GM21515 (cell line): ENCODE measurements at regions not wholly inside any gene's neighbourhood (a gene's known extent, or its start where the extent isn't known, plus 50 kb on each side); places are given as distances from the start of the nearest gene placed in this dataset.
"Not testable (repeated sequence)": the region's sequence is repeated elsewhere in the genome, so short reads cannot be mapped to it uniquely, and the experiment has no call there.

Experiments
- ATAC-seq: cut with Tn5 transposase; IDR thresholded peaks from one replicate; pipeline ENCODE4 v1.9.1; 2021; ENCODE audit not compliant: unreplicated experiment

GRCh38 chr3:25177041-25177440, 251.0 kb upstream of the RARB start:
- ATAC-seq = no peak

GRCh38 chr3:25178672-25179071, 249.4 kb upstream of the RARB start:
- ATAC-seq = no peak

- no peak for ATAC-seq
These were observed 247.0 kb upstream of the RARB start for GRCh38 chr3:25181096-25181495.

- ATAC-seq = no peak
These were observed 245.3 kb upstream of the RARB start for GRCh38 chr3:25182794-25183193.

- no peak for ATAC-seq
These were observed 243.3 kb upstream of the RARB start for GRCh38 chr3:25184641-25185250.

- ATAC-seq = no peak
These were observed 236.4 kb upstream of the RARB start for GRCh38 chr3:25191673-25192072.

GRCh38 chr3:25199567-25199966, 228.5 kb upstream of the RARB start:
- not testable (repeated sequence) for ATAC-seq

- no peak for ATAC-seq
These were observed 215.3 kb upstream of the RARB start for GRCh38 chr3:25212736-25213135.

- no peak for ATAC-seq
These were observed 214.0 kb upstream of the RARB start for GRCh38 chr3:25214034-25214433.

- no peak for ATAC-seq
These were observed 209.7 kb upstream of the RARB start for GRCh38 chr3:25218362-25218761.

- no peak for ATAC-seq
These were observed 201.3 kb upstream of the RARB start for GRCh38 chr3:25226747-25227146.

- ATAC-seq = no peak
These were observed 198.5 kb upstream of the RARB start for GRCh38 chr3:25229586-25229985.

- ATAC-seq = no peak
These were observed 193.0 kb upstream of the RARB start for GRCh38 chr3:25235031-25235430.

- ATAC-seq = no peak
These were observed 192.6 kb upstream of the RARB start for GRCh38 chr3:25235466-25235865.

GRCh38 chr3:25237602-25238001, 190.5 kb upstream of the RARB start:
- no peak for ATAC-seq

- ATAC-seq = no peak
These were observed 189.0 kb upstream of the RARB start for GRCh38 chr3:25239042-25239441.

- ATAC-seq = no peak
These were observed 181.2 kb upstream of the RARB start for GRCh38 chr3:25246913-25247312.

- ATAC-seq = no peak
These were observed 175.8 kb upstream of the RARB start for GRCh38 chr3:25252291-25252690.

GRCh38 chr3:25257026-25257425, 171.0 kb upstream of the RARB start:
- ATAC-seq = no peak

- no peak for ATAC-seq
These were observed 168.2 kb upstream of the RARB start for GRCh38 chr3:25259871-25260270.

GRCh38 chr3:25262322-25262721, 165.7 kb upstream of the RARB start:
- ATAC-seq = no peak

GRCh38 chr3:25265284-25265683, 162.8 kb upstream of the RARB start:
- no peak for ATAC-seq

GRCh38 chr3:25266677-25267076, 161.4 kb upstream of the RARB start:
- no peak for ATAC-seq

- no peak for ATAC-seq
These were observed 156.0 kb upstream of the RARB start for GRCh38 chr3:25272090-25272489.
